ENCODE measurements at regions not wholly inside any gene's neighbourhood (a gene's known extent, or its start where the extent isn't known, plus 50 kb on each side); places are given as distances from the start of the nearest gene placed in this dataset.

DNA sequence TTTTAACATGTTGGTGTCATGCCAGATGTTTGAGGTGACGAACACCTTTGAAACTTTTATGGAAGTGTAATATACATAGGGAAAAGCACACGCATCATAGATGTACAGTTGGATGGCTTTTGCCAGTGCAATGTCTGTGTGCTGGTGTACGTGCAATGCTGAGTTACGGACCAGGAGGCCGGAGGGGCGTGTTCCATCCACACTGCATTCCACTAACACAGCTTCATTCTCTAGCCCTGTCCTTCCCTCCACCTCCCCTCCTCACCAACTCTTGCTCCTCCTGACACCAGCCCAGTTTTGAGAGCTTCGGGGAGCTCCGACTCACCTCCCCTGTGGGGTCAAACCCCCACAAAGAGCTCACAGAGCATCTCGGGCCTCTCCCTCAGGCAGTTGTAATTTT is 358.8 kb downstream of the C16orf95 start:
- no peak overlapping the region for H3K27ac Mint-ChIP-seq

DNA sequence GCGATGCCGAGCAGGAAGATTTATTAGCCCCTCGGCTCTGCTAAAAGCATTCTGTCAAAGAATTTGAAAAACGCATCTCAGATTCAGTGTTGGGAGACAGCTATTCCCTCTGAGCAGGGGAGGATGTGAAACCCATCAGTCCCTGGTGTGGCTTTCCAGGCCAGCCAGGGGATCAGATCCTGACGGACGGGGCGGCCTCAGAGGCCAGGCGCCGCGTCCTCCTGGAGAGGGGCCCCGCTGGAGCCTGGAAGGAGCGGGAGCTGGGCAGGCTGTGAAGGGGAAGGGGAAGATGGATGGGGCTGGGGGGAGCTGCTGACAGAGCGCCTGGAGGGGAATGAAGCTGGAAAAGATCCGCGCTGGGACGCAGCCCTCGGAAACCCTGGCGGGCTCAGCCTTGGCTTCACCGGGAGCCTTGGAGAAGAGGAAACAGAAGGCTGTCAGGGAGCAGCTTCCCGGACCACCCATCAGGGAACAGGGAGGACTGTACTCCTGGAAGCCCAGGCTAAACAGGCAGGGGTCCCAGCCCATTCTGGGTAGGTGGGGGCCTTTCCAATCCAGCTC is 358.0 kb downstream of the C16orf95 start:
- H3K27me3 Mint-ChIP-seq (ENCODE audit: insufficient read depth) = no peaks in the 10 kb centered on the region
- H3K36me3 Mint-ChIP-seq (ENCODE audit: low read depth) = no peaks in the 10 kb centered on the region
- TF ChIP-seq, protein P1, sequence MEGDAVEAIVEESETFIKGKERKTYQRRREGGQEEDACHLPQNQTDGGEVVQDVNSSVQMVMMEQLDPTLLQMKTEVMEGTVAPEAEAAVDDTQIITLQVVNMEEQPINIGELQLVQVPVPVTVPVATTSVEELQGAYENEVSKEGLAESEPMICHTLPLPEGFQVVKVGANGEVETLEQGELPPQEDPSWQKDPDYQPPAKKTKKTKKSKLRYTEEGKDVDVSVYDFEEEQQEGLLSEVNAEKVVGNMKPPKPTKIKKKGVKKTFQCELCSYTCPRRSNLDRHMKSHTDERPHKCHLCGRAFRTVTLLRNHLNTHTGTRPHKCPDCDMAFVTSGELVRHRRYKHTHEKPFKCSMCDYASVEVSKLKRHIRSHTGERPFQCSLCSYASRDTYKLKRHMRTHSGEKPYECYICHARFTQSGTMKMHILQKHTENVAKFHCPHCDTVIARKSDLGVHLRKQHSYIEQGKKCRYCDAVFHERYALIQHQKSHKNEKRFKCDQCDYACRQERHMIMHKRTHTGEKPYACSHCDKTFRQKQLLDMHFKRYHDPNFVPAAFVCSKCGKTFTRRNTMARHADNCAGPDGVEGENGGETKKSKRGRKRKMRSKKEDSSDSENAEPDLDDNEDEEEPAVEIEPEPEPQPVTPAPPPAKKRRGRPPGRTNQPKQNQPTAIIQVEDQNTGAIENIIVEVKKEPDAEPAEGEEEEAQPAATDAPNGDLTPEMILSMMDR (conservative IDR thresholded peaks at IDR 0.05) = no peak
- H3K4me3 Mint-ChIP-seq = no peak overlapping the region
- Histone ChIP-seq H3K27me3 (ENCODE audit: control insufficient read depth, insufficient read depth, low read length, poor library complexity, severe bottlenecking) (no peaks in the 10 kb centered on the region), H3K9ac (ENCODE audit: extremely low read depth, low read length, poor library complexity, severe bottlenecking) (no peak overlapping the region), H3K36me3 (ENCODE audit: control insufficient read depth, insufficient read depth, low read length) (no peaks in the 10 kb centered on the region), H3K27ac (ENCODE audit: low read depth, low read length) (no peak overlapping the region), H3K4me1 (ENCODE audit: control insufficient read depth, insufficient read depth, low read length) (no peaks in the 10 kb centered on the region), H3K4me3 (ENCODE audit: low read length) (no peak overlapping the region), H3K9me3 (ENCODE audit: control insufficient read depth, low read length) (no peaks in the 10 kb centered on the region)
- no peak overlapping the region for H3K27ac Mint-ChIP-seq
- WGBS, 2 experiments (ENCODE audit: insufficient coverage in 1 of 2, insufficient read length in 1 of 2) = 81 to 85% methylated on average over 9 to 20 of the region's 20 CpGs
- peaks cover 1% of the 10 kb centered on the region for H3K4me1 Mint-ChIP-seq
- H3K9me3 Mint-ChIP-seq = no peaks in the 10 kb centered on the region
- no peak for DNase-seq

More for the DNA sequence above, 358.8 kb downstream of the C16orf95 start:
- Mint-ChIP-seq H3K4me1 (peaks cover 7% of the 10 kb centered on the region), H3K4me3 (no peak overlapping the region), H3K36me3 (ENCODE audit: low read depth) (no peaks in the 10 kb centered on the region), H3K9me3 (no peaks in the 10 kb centered on the region), H3K27me3 (ENCODE audit: insufficient read depth) (no peaks in the 10 kb centered on the region)
- H3K9me3 ChIP-seq (ENCODE audit: control insufficient read depth, low read length) = no peaks in the 10 kb centered on the region
- TF ChIP-seq, protein P1 (conservative IDR thresholded peaks at IDR 0.05) = no peak
- no peak overlapping the region for H3K4me3 ChIP-seq (ENCODE audit: low read length)
- peak overlapping the region; percentile 17 for H3K27ac ChIP-seq (ENCODE audit: low read depth, low read length)
- H3K27me3 ChIP-seq (ENCODE audit: control insufficient read depth, insufficient read depth, low read length, poor library complexity, severe bottlenecking) = no peaks in the 10 kb centered on the region
- H3K4me1 ChIP-seq (ENCODE audit: control insufficient read depth, insufficient read depth, low read length) = no peaks in the 10 kb centered on the region
- 86 to 88% methylated on average over 7 to 9 of the region's 9 CpGs for WGBS, 2 experiments (ENCODE audit: insufficient coverage in 1 of 2, insufficient read length in 1 of 2)
- no peaks in the 10 kb centered on the region for H3K36me3 ChIP-seq (ENCODE audit: control insufficient read depth, insufficient read depth, low read length)
- H3K9ac ChIP-seq (ENCODE audit: extremely low read depth, low read length, poor library complexity, severe bottlenecking) = no peak overlapping the region
- DNase-seq = no peak

DNA sequence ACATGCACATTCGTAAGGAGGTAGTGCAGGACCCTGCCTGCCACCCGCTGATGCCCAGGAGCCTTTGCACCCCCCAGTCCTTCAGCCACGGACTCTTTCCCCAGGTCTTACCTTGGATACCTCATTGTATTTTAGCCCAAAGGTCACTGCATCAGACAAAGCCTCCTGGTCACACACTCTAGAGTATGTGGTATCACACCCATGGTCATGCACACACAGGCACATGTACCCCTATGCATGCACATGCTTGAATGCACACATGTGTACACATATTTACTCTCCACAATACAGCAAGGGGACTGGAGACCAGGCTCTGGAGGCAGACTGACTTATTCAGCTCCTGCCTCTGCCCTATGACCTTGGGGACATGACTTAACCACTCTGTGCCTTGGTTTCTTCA is 357.5 kb downstream of the C16orf95 start:
- H3K4me3 ChIP-seq (ENCODE audit: low read length) = no peak overlapping the region
- Mint-ChIP-seq H3K36me3 (ENCODE audit: low read depth) (no peaks in the 10 kb centered on the region), H3K27ac (no peak overlapping the region), H3K27me3 (ENCODE audit: insufficient read depth) (no peaks in the 10 kb centered on the region), H3K4me1 (no peaks in the 10 kb centered on the region), H3K4me3 (no peak overlapping the region), H3K9me3 (no peaks in the 10 kb centered on the region)
- H3K27me3 ChIP-seq (ENCODE audit: control insufficient read depth, insufficient read depth, low read length, poor library complexity, severe bottlenecking) = no peaks in the 10 kb centered on the region
- no peaks in the 10 kb centered on the region for H3K9me3 ChIP-seq (ENCODE audit: control insufficient read depth, low read length)
- no peak for DNase-seq
- H3K36me3 ChIP-seq (ENCODE audit: control insufficient read depth, insufficient read depth, low read length) = no peaks in the 10 kb centered on the region
- no peak overlapping the region for H3K27ac ChIP-seq (ENCODE audit: low read depth, low read length)
- no peak overlapping the region for H3K9ac ChIP-seq (ENCODE audit: extremely low read depth, low read length, poor library complexity, severe bottlenecking)
- 91 to 100% methylated on average over 3 of the region's 3 CpGs for WGBS, 2 experiments (ENCODE audit: insufficient coverage in 1 of 2, insufficient read length in 1 of 2)
- TF ChIP-seq, protein P1 (conservative IDR thresholded peaks at IDR 0.05) = no peak
- H3K4me1 ChIP-seq (ENCODE audit: control insufficient read depth, insufficient read depth, low read length) = no peaks in the 10 kb centered on the region

Measured in endodermal cell (in vitro differentiated cells).